ENCODE measurements at regions not wholly inside any gene's neighbourhood (a gene's known extent, or its start where the extent isn't known, plus 50 kb on each side); places are given as distances from the start of the nearest gene placed in this dataset.
"Not testable (repeated sequence)": the region's sequence is repeated elsewhere in the genome, so short reads cannot be mapped to it uniquely, and the experiment has no call there.

DNA sequence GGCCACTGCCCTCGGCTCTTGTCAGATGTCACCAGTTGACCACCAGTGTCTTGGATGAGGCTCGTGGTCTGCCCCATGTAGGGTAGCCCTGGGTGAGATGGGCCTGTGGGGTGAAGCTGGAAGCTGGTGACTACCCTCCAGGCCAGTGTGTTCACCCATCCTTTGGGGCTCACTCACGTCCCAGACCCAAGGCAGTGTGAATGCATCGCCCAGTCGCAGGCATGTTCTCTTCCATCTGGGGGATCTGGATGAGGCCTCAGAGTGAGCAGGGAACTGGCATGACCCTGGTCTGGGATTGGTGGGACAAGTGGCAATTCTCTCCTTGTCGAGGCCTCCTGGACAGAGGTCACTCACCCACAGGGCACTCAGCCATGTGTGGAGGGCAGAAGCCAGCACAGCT is 120.1 kb upstream of the PHACTR3 start:
- no peaks in the 10 kb centered on the region for H3K79me1 ChIP-seq (ENCODE audit: low read length)
- H2AK5ac ChIP-seq (ENCODE audit: low read length), result no peak overlapping the region
- H3K4me3 ChIP-seq (ENCODE audit: low read depth, low read length), result no peak overlapping the region
- no peak overlapping the region for H2AFZ ChIP-seq (ENCODE audit: insufficient read depth, low read length, poor library complexity)
- no peaks in the 10 kb centered on the region for H3K79me2 ChIP-seq (ENCODE audit: control insufficient read depth, insufficient read depth, low read length, poor library complexity)
- no peak overlapping the region for H3K14ac ChIP-seq (ENCODE audit: low read length)
- H3K18ac ChIP-seq (ENCODE audit: low read length), result no peak overlapping the region
- H3K23ac ChIP-seq (ENCODE audit: low read length), result no peak overlapping the region
- no peaks in the 10 kb centered on the region for H3K27me3 ChIP-seq (ENCODE audit: insufficient read depth, low read length)
- H4K91ac ChIP-seq (ENCODE audit: low read depth, low read length), result no peak overlapping the region
- H3K27ac ChIP-seq (ENCODE audit: low read depth, low read length), result no peak overlapping the region
- H3K4me2 ChIP-seq (ENCODE audit: low read length), result no peak overlapping the region
- WGBS (ENCODE audit: extremely low coverage, insufficient coverage, insufficient read length), result no CpG with 5 or more reads among the region's 6 CpGs
- H4K8ac ChIP-seq (ENCODE audit: low read depth, low read length), result no peak overlapping the region
- no peak overlapping the region for H2BK12ac ChIP-seq (ENCODE audit: low read length)
- H2BK5ac ChIP-seq (ENCODE audit: low read depth, low read length, poor library complexity), result no peak overlapping the region
- no peak overlapping the region for H4K12ac ChIP-seq (ENCODE audit: low read depth, low read length)
- DNase-seq, result no peak
- H3K4me1 ChIP-seq (ENCODE audit: control insufficient read depth in 1 of 2, insufficient read depth in 2 of 2, low read length in 2 of 2), result no peaks in the 10 kb centered on the region
- no peaks in the 10 kb centered on the region for H3K36me3 ChIP-seq (ENCODE audit: control insufficient read depth in 1 of 2, insufficient read depth in 2 of 2, low read length in 2 of 2)
- H2BK120ac ChIP-seq (ENCODE audit: insufficient read depth, low read length, poor library complexity), result no peak overlapping the region
- no peak overlapping the region for H3K9ac ChIP-seq (ENCODE audit: low read length)
- H3K4ac ChIP-seq (ENCODE audit: low read depth, low read length), result no peak overlapping the region
- H3K9me3 ChIP-seq (ENCODE audit: insufficient read depth, low read depth, low read length), result no peaks in the 10 kb centered on the region

DNA sequence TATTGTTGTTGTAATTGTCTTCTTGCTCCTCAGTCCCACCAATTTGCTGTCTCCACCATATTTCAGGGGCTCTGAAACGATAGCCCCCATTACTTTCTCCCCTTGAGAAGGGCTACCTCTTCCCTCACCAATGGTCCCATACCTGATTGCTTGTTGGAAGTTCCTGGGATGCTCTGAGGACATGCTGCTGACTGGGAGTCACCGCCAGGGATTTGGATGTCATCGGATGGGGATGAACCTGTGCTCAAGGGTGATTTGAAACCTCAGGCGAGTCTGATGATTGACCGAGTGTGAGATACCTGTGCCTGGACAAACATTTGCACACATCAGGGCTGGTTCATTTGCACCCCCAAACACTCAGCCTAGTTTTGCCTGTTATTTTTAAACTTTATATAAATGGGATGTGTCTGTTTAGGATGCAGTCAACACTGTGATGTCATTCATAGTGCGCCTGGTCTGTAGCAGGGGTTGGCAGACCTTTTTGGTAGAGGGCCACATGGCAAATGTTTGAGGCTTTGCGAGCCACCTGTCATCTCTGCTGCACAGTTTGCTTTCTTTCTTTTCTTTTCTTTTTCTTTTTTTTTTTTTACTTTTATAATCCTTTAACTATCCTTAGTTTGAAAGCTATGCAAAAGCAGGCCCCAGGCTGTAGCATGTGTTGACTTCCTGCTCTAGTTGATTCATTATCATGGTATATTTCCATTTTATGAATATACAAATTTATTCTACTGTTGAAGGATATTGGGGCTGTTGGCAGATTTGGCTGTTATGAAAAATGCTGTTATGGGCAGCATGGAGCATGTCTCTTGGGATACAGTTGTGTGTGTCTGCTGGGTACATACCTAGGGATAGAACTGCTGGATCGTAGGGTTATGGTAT is 118.5 kb upstream of the PHACTR3 start:
- H3K18ac ChIP-seq (ENCODE audit: low read length), result no peak overlapping the region
- no peak overlapping the region for H3K14ac ChIP-seq (ENCODE audit: low read length)
- no peak for DNase-seq
- H3K4ac ChIP-seq (ENCODE audit: low read depth, low read length), result no peak overlapping the region
- H3K23ac ChIP-seq (ENCODE audit: low read length), result no peak overlapping the region
- whole genome bisulfite sequencing (ENCODE audit: extremely low coverage, insufficient coverage, insufficient read length), result no CpG with 5 or more reads among the region's 8 CpGs
- no peak overlapping the region for H4K8ac ChIP-seq (ENCODE audit: low read depth, low read length)
- H3K4me3 ChIP-seq (ENCODE audit: low read depth, low read length), result no peak overlapping the region
- H3K27me3 ChIP-seq (ENCODE audit: insufficient read depth, low read length), result no peaks in the 10 kb centered on the region
- no peak overlapping the region for H3K27ac ChIP-seq (ENCODE audit: low read depth, low read length)
- no peak overlapping the region for H2BK12ac ChIP-seq (ENCODE audit: low read length)
- no peak overlapping the region for H4K91ac ChIP-seq (ENCODE audit: low read depth, low read length)
- H4K12ac ChIP-seq (ENCODE audit: low read depth, low read length), result no peak overlapping the region
- H3K79me2 ChIP-seq (ENCODE audit: control insufficient read depth, insufficient read depth, low read length, poor library complexity), result no peaks in the 10 kb centered on the region
- no peak overlapping the region for H3K9ac ChIP-seq (ENCODE audit: low read length)
- no peaks in the 10 kb centered on the region for H3K9me3 ChIP-seq (ENCODE audit: insufficient read depth, low read depth, low read length)
- H2AFZ ChIP-seq (ENCODE audit: insufficient read depth, low read length, poor library complexity), result no peak overlapping the region
- no peak overlapping the region for H2AK5ac ChIP-seq (ENCODE audit: low read length)
- no peak overlapping the region for H2BK5ac ChIP-seq (ENCODE audit: low read depth, low read length, poor library complexity)
- H3K4me2 ChIP-seq (ENCODE audit: low read length), result no peak overlapping the region
- H3K79me1 ChIP-seq (ENCODE audit: low read length), result no peaks in the 10 kb centered on the region
- H3K4me1 ChIP-seq (ENCODE audit: control insufficient read depth in 1 of 2, insufficient read depth in 2 of 2, low read length in 2 of 2), result no peaks in the 10 kb centered on the region
- H2BK120ac ChIP-seq (ENCODE audit: insufficient read depth, low read length, poor library complexity), result no peak overlapping the region
- H3K36me3 ChIP-seq (ENCODE audit: control insufficient read depth in 1 of 2, insufficient read depth in 2 of 2, low read length in 2 of 2), result no peaks in the 10 kb centered on the region

- not testable (repeated sequence) for H4K91ac ChIP-seq (ENCODE audit: low read depth, low read length); H3K27me3 ChIP-seq (ENCODE audit: insufficient read depth, low read length); H3K4ac ChIP-seq (ENCODE audit: low read depth, low read length); H3K4me1 ChIP-seq (ENCODE audit: control insufficient read depth in 1 of 2, insufficient read depth in 2 of 2, low read length in 2 of 2); H3K27ac ChIP-seq (ENCODE audit: low read depth, low read length); DNase-seq; H3K9ac ChIP-seq (ENCODE audit: low read length); H3K36me3 ChIP-seq (ENCODE audit: control insufficient read depth in 1 of 2, insufficient read depth in 2 of 2, low read length in 2 of 2); H2BK5ac ChIP-seq (ENCODE audit: low read depth, low read length, poor library complexity); H3K79me2 ChIP-seq (ENCODE audit: control insufficient read depth, insufficient read depth, low read length, poor library complexity); H2BK12ac ChIP-seq (ENCODE audit: low read length); H4K8ac ChIP-seq (ENCODE audit: low read depth, low read length); H2AFZ ChIP-seq (ENCODE audit: insufficient read depth, low read length, poor library complexity); H4K12ac ChIP-seq (ENCODE audit: low read depth, low read length); H3K18ac ChIP-seq (ENCODE audit: low read length); H3K4me3 ChIP-seq (ENCODE audit: low read depth, low read length); H3K79me1 ChIP-seq (ENCODE audit: low read length); H3K4me2 ChIP-seq (ENCODE audit: low read length); H3K14ac ChIP-seq (ENCODE audit: low read length); H3K9me3 ChIP-seq (ENCODE audit: insufficient read depth, low read depth, low read length); H3K23ac ChIP-seq (ENCODE audit: low read length); H2BK120ac ChIP-seq (ENCODE audit: insufficient read depth, low read length, poor library complexity); H2AK5ac ChIP-seq (ENCODE audit: low read length)
- WGBS (ENCODE audit: extremely low coverage, insufficient coverage, insufficient read length), result no CpG with 5 or more reads among the region's 6 CpGs
These were observed 115.9 kb upstream of the PHACTR3 start for GRCh38 chr20:59488459-59488858.

DNA sequence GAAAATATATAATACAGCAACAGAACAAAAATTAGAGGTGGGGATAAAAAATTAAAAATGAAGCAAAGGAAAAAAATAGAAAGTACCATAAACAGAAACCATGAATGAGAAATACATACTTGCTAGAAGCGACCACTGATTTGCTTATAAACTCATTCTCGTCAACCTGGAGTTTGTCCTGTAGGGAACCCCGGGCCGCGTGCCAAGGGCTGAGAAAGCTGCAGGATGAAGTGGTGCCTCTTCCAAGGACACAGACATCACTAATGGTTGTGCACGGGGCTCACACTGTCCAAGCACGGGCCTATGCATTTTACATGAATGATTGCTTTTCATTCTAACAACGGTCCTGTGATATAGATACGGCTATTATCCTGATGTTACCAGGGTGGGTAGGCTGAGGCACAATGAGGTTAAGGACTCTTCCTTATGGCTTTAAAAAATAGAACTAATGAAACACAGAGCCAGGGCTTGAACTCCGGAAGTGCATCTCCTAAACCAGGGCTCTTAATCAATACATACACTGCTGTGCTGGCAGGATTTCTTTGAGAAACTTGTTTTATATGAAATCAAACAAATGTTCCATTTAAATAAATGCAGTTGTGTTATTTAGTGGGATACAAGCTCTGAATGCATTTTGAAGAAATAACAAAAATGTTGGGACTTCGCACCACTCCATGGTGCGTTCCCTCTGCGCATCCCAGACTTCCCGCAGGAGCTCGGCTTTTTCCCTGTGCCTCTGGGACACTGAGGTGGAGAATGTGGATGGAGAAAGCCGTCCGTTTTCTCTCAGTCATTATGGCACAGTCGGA is 113.9 kb upstream of the PHACTR3 start:
- no CpG with 5 or more reads among the region's 18 CpGs for WGBS (ENCODE audit: extremely low coverage, insufficient coverage, insufficient read length)

More for the DNA sequence above, 113.9 kb upstream of the PHACTR3 start:
- H3K4me2 ChIP-seq (ENCODE audit: low read length); H3K18ac ChIP-seq (ENCODE audit: low read length); H3K23ac ChIP-seq (ENCODE audit: low read length); H4K12ac ChIP-seq (ENCODE audit: low read depth, low read length); H3K79me1 ChIP-seq (ENCODE audit: low read length); H3K4me1 ChIP-seq (ENCODE audit: control insufficient read depth in 1 of 2, insufficient read depth in 2 of 2, low read length in 2 of 2); H2BK120ac ChIP-seq (ENCODE audit: insufficient read depth, low read length, poor library complexity); H3K27ac ChIP-seq (ENCODE audit: low read depth, low read length); H3K4ac ChIP-seq (ENCODE audit: low read depth, low read length); H3K27me3 ChIP-seq (ENCODE audit: insufficient read depth, low read length); H2AFZ ChIP-seq (ENCODE audit: insufficient read depth, low read length, poor library complexity); H3K9me3 ChIP-seq (ENCODE audit: insufficient read depth, low read depth, low read length); H4K91ac ChIP-seq (ENCODE audit: low read depth, low read length); H3K4me3 ChIP-seq (ENCODE audit: low read depth, low read length); H2BK5ac ChIP-seq (ENCODE audit: low read depth, low read length, poor library complexity); H3K79me2 ChIP-seq (ENCODE audit: control insufficient read depth, insufficient read depth, low read length, poor library complexity); DNase-seq; H3K36me3 ChIP-seq (ENCODE audit: control insufficient read depth in 1 of 2, insufficient read depth in 2 of 2, low read length in 2 of 2); H4K8ac ChIP-seq (ENCODE audit: low read depth, low read length); H3K14ac ChIP-seq (ENCODE audit: low read length); H2AK5ac ChIP-seq (ENCODE audit: low read length); H2BK12ac ChIP-seq (ENCODE audit: low read length); H3K9ac ChIP-seq (ENCODE audit: low read length): not testable (repeated sequence)
